A549 (cell line): ENCODE measurements at regions not wholly inside any gene's neighbourhood (a gene's known extent, or its start where the extent isn't known, plus 50 kb on each side); places are given as distances from the start of the nearest gene placed in this dataset.
A peak's percentile ranks its signal among the peaks of the same experiment; 100 is the strongest.

Experiments
- ATAC-seq, 2 experiments: fragments of 200-7000 bp in 1 of 2; fragments of >200 bp in 1 of 2; cut with Nextera tagmentation in 1 of 2; cut with Tn5 transposase in 1 of 2; 3 replicates each; pipeline versions ENCODE4 v1.8.0 to v1.9.1; 2018 to 2020; ENCODE audit warnings: mild to moderate bottlenecking in 1 of 2, moderate library complexity in 1 of 2
- CTCF ChIA-PET: fragments of 300-600 bp; sonication (Branson Sonifier 250); formaldehyde crosslinking; extraction: SDS; loops from one replicate; lab custom pipeline; 2021; ENCODE audit warnings: antibody characterized with exemption, inconsistent platforms; lab: Yijun Ruan, JAX
- POLR2A ChIA-PET: fragments of 350-600 bp; formaldehyde crosslinking; extraction: SDS; loops from one replicate; lab custom pipeline; 2021; ENCODE audit warnings: antibody characterized with exemption, inconsistent platforms; lab: Yijun Ruan, JAX
- DNase-seq, 2 experiments: peaks; one replicate each; pipeline versions ENCODE4 v3.0.0 to v3.0.0-alpha.2; 2011 to 2016; ENCODE audit warnings: low read depth in 1 of 2, low spot score in 1 of 2
- FAIRE-seq: peaks from 2 replicates; lab custom pipeline; 2011; peaks lifted over from hg19 to GRCh38; lab: Jason Lieb, UNC
- H3K27ac ChIP-seq, 2 experiments: fragments of >200 bp; sonication (Bioruptor Twin); formaldehyde crosslinking; 3 replicates each; pipeline ENCODE4 v1.5.1; 2016 to 2017
- H3K4me1 ChIP-seq: fragments of >200 bp; sonication (Bioruptor Twin); formaldehyde crosslinking; 3 replicates; pipeline ENCODE4 v1.6.1; 2016
- H3K4me2 ChIP-seq: fragments of >200 bp; sonication (Bioruptor Twin); formaldehyde crosslinking; 3 replicates; pipeline ENCODE4 v1.6.1; 2016
- H3K4me3 ChIP-seq: fragments of >200 bp; sonication (Bioruptor Twin); formaldehyde crosslinking; 3 replicates; pipeline ENCODE4 v1.5.1; 2016
- H3K9me3 ChIP-seq: fragments of >200 bp; sonication (Bioruptor Twin); formaldehyde crosslinking; 3 replicates; pipeline ENCODE4 v1.6.1; 2016
- ATOH8 ChIP-seq: fragments of 250-450 bp; sonication (Bioruptor Pico); IDR thresholded peaks from 2 replicates; pipeline ENCODE4 v1.5.0; 2020; ENCODE audit warnings: low read depth, mild to moderate bottlenecking, moderate library complexity
- BHLHE40 ChIP-seq: IDR thresholded peaks from 2 replicates; pipeline ENCODE4 v1.6.1; 2012; ENCODE audit warnings: low read depth, low read length, inconsistent platforms
- CBX2 ChIP-seq: fragments of 200-600 bp; sonication (generic); IDR thresholded peaks from 2 replicates; pipeline ENCODE4 v1.6.1; 2016; ENCODE audit warnings: low read depth, mild to moderate bottlenecking, borderline replicate concordance
- CEBPB ChIP-seq, 2 experiments: fragments of >200 bp in 1 of 2; sonication (Bioruptor Twin) in 1 of 2; formaldehyde crosslinking in 1 of 2; IDR thresholded peaks; 2 replicates each; pipeline ENCODE4 v1.6.1; 2012 to 2016
- CHD2 ChIP-seq: fragments of 150-350 bp; IDR thresholded peaks from 2 replicates; pipeline ENCODE4 v1.6.1; 2014; ENCODE audit warnings: low read length; ENCODE audit not compliant: partially characterized antibody
- CHD4 ChIP-seq: fragments of 200-600 bp; sonication (generic); IDR thresholded peaks from 2 replicates; pipeline ENCODE4 v1.6.1; 2016; ENCODE audit warnings: antibody characterized with exemption, mild to moderate bottlenecking, borderline replicate concordance
- E2F6 ChIP-seq: IDR thresholded peaks from 2 replicates; pipeline ENCODE4 v1.6.1; 2012; ENCODE audit warnings: low read depth, borderline replicate concordance
- EHF ChIP-seq: fragments of 250-450 bp; sonication (Bioruptor Pico); IDR thresholded peaks from 2 replicates; pipeline ENCODE4 v1.5.0; 2020; ENCODE audit warnings: mild to moderate bottlenecking
- EHMT2 ChIP-seq: fragments of 200-600 bp; sonication (generic); IDR thresholded peaks from 2 replicates; pipeline ENCODE4 v1.6.1; 2016; ENCODE audit warnings: antibody characterized with exemption, low read depth, mild to moderate bottlenecking, moderate library complexity
- FOSB ChIP-seq: fragments of 250-450 bp; sonication (Bioruptor Pico); IDR thresholded peaks from 2 replicates; pipeline ENCODE4 v1.5.0; 2020; ENCODE audit warnings: mild to moderate bottlenecking, moderate library complexity
- HDAC2 ChIP-seq: fragments of 200-600 bp; sonication (generic); IDR thresholded peaks from 2 replicates; pipeline ENCODE4 v1.6.1; 2016
- HOXA7 ChIP-seq: fragments of 250-450 bp; sonication (Bioruptor Pico); IDR thresholded peaks from 2 replicates; pipeline ENCODE4 v1.5.0; 2020; ENCODE audit warnings: mild to moderate bottlenecking, moderate library complexity
- HOXB5 ChIP-seq: fragments of 250-450 bp; sonication (Bioruptor Pico); IDR thresholded peaks from 2 replicates; pipeline ENCODE4 v1.5.0; 2020; ENCODE audit warnings: mild to moderate bottlenecking, moderate library complexity
- JUNB ChIP-seq: fragments of >200 bp; sonication (Bioruptor Twin); formaldehyde crosslinking; IDR thresholded peaks from 2 replicates; pipeline ENCODE4 v1.6.1; 2016
- KDM5A ChIP-seq: fragments of 200-600 bp; sonication (generic); IDR thresholded peaks from 2 replicates; pipeline ENCODE4 v1.6.1; 2016; ENCODE audit warnings: antibody characterized with exemption, mild to moderate bottlenecking
- MAFK ChIP-seq: fragments of 450-650 bp; IDR thresholded peaks from 2 replicates; pipeline ENCODE4 v1.6.1; 2014; ENCODE audit not compliant: partially characterized antibody
- MYC ChIP-seq: IDR thresholded peaks from 2 replicates; pipeline ENCODE4 v1.6.1; 2012; ENCODE audit warnings: mild to moderate bottlenecking, inconsistent platforms, low read length, improper control_type of control experiment, borderline replicate concordance
- NPAS2 ChIP-seq: fragments of 250-450 bp; sonication (Bioruptor Pico); IDR thresholded peaks from 2 replicates; pipeline ENCODE4 v1.8.0; 2022; ENCODE audit warnings: mild to moderate bottlenecking, moderate library complexity, borderline replicate concordance
- PHF8 ChIP-seq: fragments of 200-600 bp; sonication (generic); IDR thresholded peaks from 2 replicates; pipeline ENCODE4 v1.6.1; 2016; ENCODE audit warnings: low read depth, mild to moderate bottlenecking, antibody characterized with exemption, moderate library complexity, borderline replicate concordance
- POLR2A ChIP-seq: IDR thresholded peaks from 2 replicates; pipeline ENCODE4 v1.6.1; 2012; ENCODE audit warnings: mild to moderate bottlenecking, low read length
- POLR2AphosphoS2 ChIP-seq: conservative IDR thresholded peaks from 2 replicates; pipeline ENCODE4 v1.6.1; 2012; ENCODE audit warnings: low read length, improper control_type of control experiment, inconsistent platforms
- SMC3 ChIP-seq: fragments of >200 bp; sonication (Bioruptor Twin); formaldehyde crosslinking; IDR thresholded peaks from 3 replicates; pipeline ENCODE4 v1.6.1; 2018; ENCODE audit warnings: inconsistent platforms
- TFCP2L1 ChIP-seq: fragments of 250-450 bp; sonication (Bioruptor Pico); IDR thresholded peaks from 2 replicates; pipeline ENCODE4 v1.5.0; 2021; ENCODE audit warnings: mild to moderate bottlenecking
- USF2 ChIP-seq: fragments of 450-650 bp; IDR thresholded peaks from 2 replicates; pipeline ENCODE4 v1.6.1; 2014; ENCODE audit warnings: antibody characterized with exemption
- ZC3H11A ChIP-seq: fragments of 450-650 bp; IDR thresholded peaks from 2 replicates; pipeline ENCODE4 v1.6.1; 2014; ENCODE audit warnings: antibody characterized with exemption, mild to moderate bottlenecking
- ZNF302 ChIP-seq: fragments of 250-450 bp; sonication (Bioruptor Pico); IDR thresholded peaks from 2 replicates; pipeline ENCODE4 v1.9.0; 2021; ENCODE audit warnings: inconsistent platforms, mild to moderate bottlenecking, moderate library complexity
- ZSCAN20 ChIP-seq: fragments of 250-450 bp; sonication (Bioruptor Pico); IDR thresholded peaks from 2 replicates; pipeline ENCODE4 v1.8.0; 2022; ENCODE audit warnings: mild to moderate bottlenecking, moderate library complexity
- WGBS: methylation state at CpG from one replicate; pipeline ENCODE4 v1.1.6; 2017; ENCODE audit errors: missing lambda C conversion rate; 5-methylcytosine and 5-hydroxymethylcytosine counted together
- TF ChIP-seq, protein P1 (sequence below): fragments of >200 bp; sonication (Bioruptor Twin); formaldehyde crosslinking; IDR thresholded peaks from 3 replicates; pipeline ENCODE4 v1.6.1; 2016
- TF ChIP-seq, protein P2 (sequence below): IDR thresholded peaks from 2 replicates; pipeline ENCODE4 v1.6.1; 2012

DNA sequence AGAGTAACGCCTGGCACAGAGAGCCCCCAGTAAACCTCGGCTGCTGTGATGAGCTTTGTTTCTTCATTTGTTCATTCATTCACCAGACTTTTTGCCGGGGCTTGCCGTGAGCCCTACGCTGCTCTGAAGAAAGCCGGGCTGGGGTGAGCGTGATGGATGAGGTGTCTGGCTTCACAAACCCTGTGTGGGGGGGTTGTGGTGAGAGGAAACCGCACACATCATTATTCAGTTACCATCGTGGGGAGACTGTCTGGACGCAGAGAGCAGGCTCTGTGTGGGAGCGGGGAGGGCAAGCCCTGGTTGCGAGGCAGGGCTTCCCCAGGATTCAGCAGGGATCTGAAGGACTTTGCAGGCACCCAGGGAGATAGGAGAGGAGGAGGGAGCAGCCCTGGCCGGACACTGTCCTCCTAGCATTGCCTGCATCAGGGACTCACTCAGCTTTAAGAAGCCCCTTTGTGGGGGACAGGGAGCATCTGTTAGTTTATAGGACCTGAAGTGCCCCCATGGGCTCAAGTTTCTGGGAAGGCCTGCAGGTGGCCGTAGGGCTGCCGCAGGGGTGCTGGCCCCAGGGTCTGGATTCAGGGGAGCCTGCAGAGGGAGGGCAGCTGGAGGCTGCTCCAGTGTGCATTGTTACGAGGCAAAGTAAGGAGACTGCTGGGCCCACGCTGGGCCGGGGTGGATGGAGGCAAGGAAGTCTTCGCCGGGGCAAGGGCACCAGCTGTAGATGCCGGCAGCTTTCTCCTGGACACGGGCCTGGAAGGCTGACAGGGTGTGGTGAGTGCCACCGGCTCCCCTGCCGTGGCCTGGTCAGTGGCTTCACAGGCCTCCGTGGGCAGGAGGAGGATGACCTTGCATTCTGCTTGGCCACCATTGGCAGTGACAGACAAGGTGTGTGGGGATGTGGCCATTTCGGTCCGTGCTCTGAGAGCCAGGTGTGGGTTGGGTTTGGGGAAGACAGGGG lies 334.5 kb downstream of the SEC14L1 start:
- DNase-seq (no peak), ATAC-seq (no peak), FAIRE-seq (no peak)
- 92% methylated on average over 27 of the region's 27 CpGs for WGBS
- H3K4me2 ChIP-seq = no peak overlapping the region
- H3K4me3 ChIP-seq = no peak overlapping the region
- peaks cover 65% of the 10 kb centered on the region for H3K4me1 ChIP-seq
- H3K27ac ChIP-seq = peak overlapping the region in 1 of 2 experiments; percentile 28; a peak in 1 of 6 replicates
- no peak for TF ChIP-seq EHMT2
- no peak for TF ChIP-seq HOXA7 (CRISPR knock-in tag)
- TF ChIP-seq USF2 = no peak
- no peak for TF ChIP-seq MYC
- TF ChIP-seq ZSCAN20 = no peak
- TF ChIP-seq CBX2 = no peak
- TF ChIP-seq POLR2A = no peak
- no peak for TF ChIP-seq POLR2AphosphoS2
- TF ChIP-seq, protein P1, sequence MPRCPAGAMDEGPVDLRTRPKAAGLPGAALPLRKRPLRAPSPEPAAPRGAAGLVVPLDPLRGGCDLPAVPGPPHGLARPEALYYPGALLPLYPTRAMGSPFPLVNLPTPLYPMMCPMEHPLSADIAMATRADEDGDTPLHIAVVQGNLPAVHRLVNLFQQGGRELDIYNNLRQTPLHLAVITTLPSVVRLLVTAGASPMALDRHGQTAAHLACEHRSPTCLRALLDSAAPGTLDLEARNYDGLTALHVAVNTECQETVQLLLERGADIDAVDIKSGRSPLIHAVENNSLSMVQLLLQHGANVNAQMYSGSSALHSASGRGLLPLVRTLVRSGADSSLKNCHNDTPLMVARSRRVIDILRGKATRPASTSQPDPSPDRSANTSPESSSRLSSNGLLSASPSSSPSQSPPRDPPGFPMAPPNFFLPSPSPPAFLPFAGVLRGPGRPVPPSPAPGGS = no peak
- no peak for TF ChIP-seq ZNF302
- no peak for TF ChIP-seq PHF8
- no peak for TF ChIP-seq KDM5A
- H3K9me3 ChIP-seq = no peaks in the 10 kb centered on the region
- ChIA-PET POLR2A (no interaction called here), CTCF (interaction anchor here (0.6 to 2.4 kb wide), 9 partner anchors 9 to 144 kb away, joined by 3 to 15 read pairs (median 3); no protein-coding TSS in a partner anchor)

GRCh38 chr17:77476006-77476405 lies 335.2 kb downstream of the SEC14L1 start:
- ChIA-PET CTCF (interaction anchor here (0.7 to 2.4 kb wide), 5 partner anchors 17 to 145 kb away, joined by 3 to 15 read pairs (median 3); no protein-coding TSS in a partner anchor), POLR2A (no interaction called here)
- H3K9me3 ChIP-seq = no peaks in the 10 kb centered on the region
- peaks cover 58% of the 10 kb centered on the region for H3K4me1 ChIP-seq
- no peak overlapping the region for H3K4me3 ChIP-seq
- H3K27ac ChIP-seq = no peak overlapping the region; a peak in 1 of 6 replicates
- TF ChIP-seq ZSCAN20 = no peak
- TF ChIP-seq ZC3H11A = no peak
- no peak for TF ChIP-seq EHMT2
- TF ChIP-seq EHF (CRISPR knock-in tag) = no peak
- TF ChIP-seq CHD4 = no peak
- no peak for FAIRE-seq
- 88% methylated on average over 7 of the region's 7 CpGs for WGBS
- no peak for ATAC-seq
- no peak for DNase-seq
- no peak overlapping the region for H3K4me2 ChIP-seq

DNA sequence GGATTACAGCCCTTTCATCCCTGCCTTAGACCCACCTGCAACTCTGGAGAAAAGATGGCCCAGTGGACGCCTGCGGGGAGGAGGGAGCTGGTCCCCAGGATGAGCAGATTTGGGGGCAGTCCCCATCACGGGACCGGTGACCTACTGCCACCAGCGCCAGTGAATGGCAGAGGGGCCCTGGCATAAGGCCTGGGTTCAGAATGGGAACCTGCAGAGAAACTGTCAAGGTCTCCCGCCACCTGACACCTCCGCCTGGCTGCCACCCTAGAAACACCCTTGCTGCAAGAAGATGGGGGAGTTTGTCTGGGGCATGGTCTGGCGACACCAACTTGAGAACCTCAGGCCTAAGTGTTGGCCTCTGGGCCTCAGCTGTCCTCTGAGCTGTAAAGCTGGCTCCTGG lies 335.7 kb downstream of the SEC14L1 start:
- H3K27ac ChIP-seq = no peak overlapping the region
- ATAC-seq (no peak), FAIRE-seq (no peak)
- CTCF ChIA-PET = interaction anchor here (0.7 to 2.4 kb wide), 4 partner anchors 16 to 145 kb away, joined by 3 to 15 read pairs (median 4); no protein-coding TSS in a partner anchor
- no peak for TF ChIP-seq HOXB5 (CRISPR knock-in tag)
- TF ChIP-seq MAFK = no peak
- TF ChIP-seq ATOH8 (CRISPR knock-in tag) = no peak
- no peak for TF ChIP-seq HDAC2
- TF ChIP-seq FOSB (CRISPR knock-in tag) = no peak
- no peak for TF ChIP-seq CHD2
- TF ChIP-seq BHLHE40 = no peak
- TF ChIP-seq E2F6 = no peak
- TF ChIP-seq JUNB = no peak
- no peak for TF ChIP-seq PHF8
- no peak for TF ChIP-seq TFCP2L1 (CRISPR knock-in tag)
- TF ChIP-seq, protein P2, sequence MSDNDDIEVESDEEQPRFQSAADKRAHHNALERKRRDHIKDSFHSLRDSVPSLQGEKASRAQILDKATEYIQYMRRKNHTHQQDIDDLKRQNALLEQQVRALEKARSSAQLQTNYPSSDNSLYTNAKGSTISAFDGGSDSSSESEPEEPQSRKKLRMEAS = no peak
- no peak for TF ChIP-seq CEBPB (IDR thresholded peaks at IDR 0.05)
- TF ChIP-seq KDM5A = no peak
- no peak for TF ChIP-seq ZNF302
- TF ChIP-seq EHMT2 = no peak
- no peak for TF ChIP-seq NPAS2 (CRISPR knock-in tag)
- TF ChIP-seq SMC3 = no peak
- TF ChIP-seq, all 56 proteins: peak for 0
- no peaks in the 10 kb centered on the region for H3K9me3 ChIP-seq
- WGBS = 95% methylated on average over 8 of the region's 8 CpGs
- DNase-seq = no peak
- peaks cover 53% of the 10 kb centered on the region for H3K4me1 ChIP-seq
- H3K4me3 ChIP-seq = no peak overlapping the region
- H3K4me2 ChIP-seq = no peak overlapping the region
- POLR2A ChIA-PET = no interaction called here
